ENCODE measurements at regions not wholly inside any gene's neighbourhood (a gene's known extent, or its start where the extent isn't known, plus 50 kb on each side); places are given as distances from the start of the nearest gene placed in this dataset.

GRCh38 chr10:130899856-130900255, 411.7 kb downstream of the TCERG1L start:
- H3K27me3 ChIP-seq (ENCODE audit: control insufficient read depth, insufficient read depth, low read length) = no peaks in the 10 kb centered on the region
- TF ChIP-seq CTCF (IDR thresholded peaks at IDR 0.05; ENCODE audit: insufficient read depth, low read length, poor library complexity, severe bottlenecking) = no peak
- DNase-seq (ENCODE audit: low read depth) = no peak
- H3K4me3 ChIP-seq (ENCODE audit: low read depth, low read length) = no peak overlapping the region
- H3K36me3 ChIP-seq (ENCODE audit: control insufficient read depth, insufficient read depth, low read length) = no peaks in the 10 kb centered on the region

- Histone ChIP-seq H3K36me3 (ENCODE audit: control insufficient read depth, insufficient read depth, low read length) (no peaks in the 10 kb centered on the region), H3K27me3 (ENCODE audit: control insufficient read depth, insufficient read depth, low read length) (no peaks in the 10 kb centered on the region), H3K4me3 (ENCODE audit: low read depth, low read length) (no peak overlapping the region)
- no peak for DNase-seq (ENCODE audit: low read depth)
- TF ChIP-seq CTCF (IDR thresholded peaks at IDR 0.05; ENCODE audit: insufficient read depth, low read length, poor library complexity, severe bottlenecking) = no peak
Observed at GRCh38 chr10:130900441-130901160, 410.9 kb downstream of the TCERG1L start.

- no peak for TF ChIP-seq CTCF (IDR thresholded peaks at IDR 0.05; ENCODE audit: insufficient read depth, low read length, poor library complexity, severe bottlenecking)
- no peaks in the 10 kb centered on the region for H3K36me3 ChIP-seq (ENCODE audit: control insufficient read depth, insufficient read depth, low read length)
- DNase-seq (ENCODE audit: low read depth) = no peak
Observed at GRCh38 chr10:130901311-130902165, 410.0 kb downstream of the TCERG1L start.

GRCh38 chr10:130902471-130902870, 409.1 kb downstream of the TCERG1L start:
- no peak for TF ChIP-seq CTCF (IDR thresholded peaks at IDR 0.05; ENCODE audit: insufficient read depth, low read length, poor library complexity, severe bottlenecking)
- no peaks in the 10 kb centered on the region for H3K27me3 ChIP-seq (ENCODE audit: control insufficient read depth, insufficient read depth, low read length)
- DNase-seq (ENCODE audit: low read depth) = no peak

More at GRCh38 chr10:130901311-130902165, 410.0 kb downstream of the TCERG1L start:
- no peak overlapping the region for H3K4me3 ChIP-seq (ENCODE audit: low read depth, low read length)
- no peaks in the 10 kb centered on the region for H3K27me3 ChIP-seq (ENCODE audit: control insufficient read depth, insufficient read depth, low read length)

GRCh38 chr10:130902929-130903328, 408.6 kb downstream of the TCERG1L start:
- DNase-seq (ENCODE audit: low read depth) = no peak
- TF ChIP-seq CTCF (IDR thresholded peaks at IDR 0.05; ENCODE audit: insufficient read depth, low read length, poor library complexity, severe bottlenecking) = no peak
- no peaks in the 10 kb centered on the region for H3K36me3 ChIP-seq (ENCODE audit: control insufficient read depth, insufficient read depth, low read length)
- no peak overlapping the region for H3K4me3 ChIP-seq (ENCODE audit: low read depth, low read length)
- no peaks in the 10 kb centered on the region for H3K27me3 ChIP-seq (ENCODE audit: control insufficient read depth, insufficient read depth, low read length)

More at GRCh38 chr10:130902471-130902870, 409.1 kb downstream of the TCERG1L start:
- no peak overlapping the region for H3K4me3 ChIP-seq (ENCODE audit: low read depth, low read length)
- H3K36me3 ChIP-seq (ENCODE audit: control insufficient read depth, insufficient read depth, low read length) = no peaks in the 10 kb centered on the region
